B cell (primary cell): ENCODE measurements at regions not wholly inside any gene's neighbourhood (a gene's known extent, or its start where the extent isn't known, plus 50 kb on each side); places are given as distances from the start of the nearest gene placed in this dataset.

Source experiments
- ATAC-seq: fragments of 200-7000 bp; cut with Tn5 transposase; one replicate; pipeline ENCODE4 v1.10.0; 2021; ENCODE audit warnings: low read depth, mild to moderate bottlenecking, moderate number of reproducible peaks, moderate library complexity
- CTCF ChIA-PET: fragments of 350-600 bp; sonication (Branson Sonifier 250); formaldehyde crosslinking; loops from one replicate; lab custom pipeline; 2021; ENCODE audit warnings: antibody characterized with exemption, inconsistent platforms; lab: Charles Lee
- POLR2A ChIA-PET: fragments of 350-600 bp; sonication (Branson Sonifier 250); formaldehyde crosslinking; loops from one replicate; lab custom pipeline; 2021; ENCODE audit warnings: antibody characterized with exemption; lab: Charles Lee
- DNase-seq: peaks from one replicate; pipeline ENCODE4 v3.0.0; 2013
- H2AFZ ChIP-seq: 2 replicates; pipeline ENCODE4 v1.6.1; 2012; ENCODE audit warnings: mild to moderate bottlenecking, low read depth, low read length; ENCODE audit not compliant: insufficient read depth, poor library complexity, severe bottlenecking
- H3K27ac ChIP-seq, 2 donors: 1 replicate in 1 of 2; 2 replicates in 1 of 2; pipeline ENCODE4 v1.5.1; 2012 to 2013; ENCODE audit warnings: low read length in 2 of 2, mild to moderate bottlenecking in 2 of 2, moderate library complexity in 1 of 2
- H3K27me3 ChIP-seq, 4 experiments: fragments of 200-600 bp in 1 of 4; sonication (generic) in 1 of 4; replicated peaks in 1 of 4; 1 replicate in 2 of 4; 2 replicates in 2 of 4; pipeline versions ENCODE4 v1.6.1 to v1.7.0; 2013 to 2016; ENCODE audit warnings: low read length in 3 of 4, mild to moderate bottlenecking in 2 of 4, mixed read lengths in 1 of 4, moderate library complexity in 1 of 4; ENCODE audit not compliant: insufficient read depth in 4 of 4, control insufficient read depth in 3 of 4; ENCODE audit errors: control extremely low read depth in 1 of 4
- H3K36me3 ChIP-seq, 2 experiments: replicated peaks in 1 of 2; 1 replicate in 1 of 2; 2 replicates in 1 of 2; pipeline versions ENCODE4 v1.6.1 to v1.7.1; 2013; ENCODE audit warnings: low read length in 1 of 2; ENCODE audit not compliant: insufficient read depth in 2 of 2, control insufficient read depth in 1 of 2; ENCODE audit errors: control extremely low read depth in 1 of 2, extremely low read depth in 1 of 2
- H3K4me1 ChIP-seq, 2 donors: fragments of 200-600 bp in 1 of 2; sonication (generic) in 1 of 2; 1 replicate in 1 of 2; 2 replicates in 1 of 2; pipeline versions ENCODE4 v1.5.1 to v1.6.1; 2013 to 2017; ENCODE audit warnings: low read length in 2 of 2; ENCODE audit not compliant: control insufficient read depth in 2 of 2, insufficient read depth in 2 of 2
- H3K4me2 ChIP-seq: replicated peaks from 2 replicates; pipeline ENCODE3; 2012; ENCODE audit warnings: mild to moderate bottlenecking, low read depth, low read length; ENCODE audit not compliant: poor library complexity, severe bottlenecking
- H3K4me3 ChIP-seq, 5 experiments: fragments of 200-600 bp in 1 of 5; sonication (generic) in 1 of 5; 1 replicate in 3 of 5; 2 replicates in 2 of 5; pipeline versions ENCODE4 v1.5.1 to v1.7.0; 2011 to 2016; ENCODE audit warnings: low read length in 4 of 5, mild to moderate bottlenecking in 4 of 5, low read depth in 2 of 5, control low read depth in 1 of 5, moderate library complexity in 1 of 5; ENCODE audit not compliant: insufficient read depth in 1 of 5; ENCODE audit errors: control extremely low read depth in 1 of 5, extremely low read depth in 1 of 5
- H3K79me2 ChIP-seq: fragments of 200-600 bp; sonication (generic); one replicate; pipeline ENCODE4 v1.6.0; 2016; ENCODE audit warnings: low read length; ENCODE audit not compliant: control insufficient read depth, insufficient read depth
- H3K9ac ChIP-seq: fragments of 200-600 bp; sonication (generic); 2 replicates; pipeline ENCODE4 v1.6.1; 2017; ENCODE audit warnings: mild to moderate bottlenecking, low read length, moderate library complexity
- H3K9me3 ChIP-seq, 3 donors: one replicate each; pipeline versions ENCODE4 v1.6.1 to v1.7.1; 2013; ENCODE audit warnings: low read length in 2 of 3; ENCODE audit not compliant: control insufficient read depth in 2 of 3, insufficient read depth in 1 of 3; ENCODE audit errors: control extremely low read depth in 1 of 3
- H4K20me1 ChIP-seq: 2 replicates; pipeline ENCODE4 v1.6.0; 2012; ENCODE audit warnings: mild to moderate bottlenecking, low read length; ENCODE audit not compliant: insufficient read depth, control insufficient read depth, poor library complexity, severe bottlenecking
- H3K27ac Mint-ChIP-seq: one replicate; pipeline ENCODE4 v1.8.0; 2021; ENCODE audit warnings: mixed read lengths
- H3K27me3 Mint-ChIP-seq: one replicate; pipeline ENCODE4 v1.8.0; 2021; ENCODE audit warnings: mixed read lengths
- H3K4me1 Mint-ChIP-seq: one replicate; pipeline ENCODE4 v1.8.0; 2021; ENCODE audit warnings: mixed read lengths
- H3K4me3 Mint-ChIP-seq: one replicate; pipeline ENCODE4 v1.8.0; 2021; ENCODE audit warnings: mixed read lengths
- H3K9me3 Mint-ChIP-seq: one replicate; pipeline ENCODE4 v1.8.0; 2022; ENCODE audit warnings: mixed read lengths; ENCODE audit not compliant: insufficient read depth
- CTCF ChIP-seq: fragments of 200-600 bp; IDR thresholded peaks from one replicate; pipeline ENCODE4 v1.8.0; 2022; ENCODE audit warnings: antibody characterized with exemption, mild to moderate bottlenecking
- EZH2 ChIP-seq: IDR thresholded peaks from 2 replicates; pipeline ENCODE4 v1.6.1; 2012; ENCODE audit warnings: borderline replicate concordance, low read depth, mild to moderate bottlenecking, moderate library complexity, low read length; ENCODE audit not compliant: insufficient read depth, poor library complexity, severe bottlenecking
- WGBS: methylation state at CpG from one replicate; pipeline ENCODE4 v1.1.5; 2013; ENCODE audit warnings: missing lambda C conversion rate; ENCODE audit not compliant: insufficient coverage; 5-methylcytosine and 5-hydroxymethylcytosine counted together
- intact Hi-C: fragments of 100-400 bp; cut with micrococcal nuclease; formaldehyde crosslinking; loops from one replicate; pipeline ENCODE4 v1.10.0; 2022

- H3K4me1 ChIP-seq = peaks cover 7 to 8% of the 10 kb centered on the region in 2 donors
- no peaks in the 10 kb centered on the region for H3K79me2 ChIP-seq
- H2AFZ ChIP-seq = no peak overlapping the region
- H3K36me3 ChIP-seq = no peaks in the 10 kb centered on the region
- POLR2A ChIA-PET = no interaction called here
- H3K27me3 Mint-ChIP-seq = peaks cover 8% of the 10 kb centered on the region
- no peak for ATAC-seq
- no peak overlapping the region for H3K4me3 Mint-ChIP-seq
- no peak overlapping the region for H3K4me3 ChIP-seq
- H3K4me2 ChIP-seq = no peak overlapping the region
- CTCF ChIA-PET = no interaction called here
- no peak overlapping the region for H3K9ac ChIP-seq
- no peaks in the 10 kb centered on the region for H3K27me3 ChIP-seq
- H3K4me1 Mint-ChIP-seq = peaks cover 11% of the 10 kb centered on the region
- 86% methylated on average over 3 of the region's 4 CpGs for WGBS
- no peaks in the 10 kb centered on the region for H4K20me1 ChIP-seq
- no peaks in the 10 kb centered on the region for H3K9me3 ChIP-seq
- intact Hi-C loops = no loop called here
- DNase-seq = no peak
- H3K9me3 Mint-ChIP-seq = no peaks in the 10 kb centered on the region
- TF ChIP-seq EZH2 (no peak), CTCF (no peak)
- H3K27ac Mint-ChIP-seq = no peak overlapping the region
- H3K27ac ChIP-seq = no peak overlapping the region
Observed at GRCh38 chr18:10012526-10012925, 98.7 kb downstream of the VAPA start.

GRCh38 chr18:10013621-10014543, 100.1 kb downstream of the VAPA start:
- H3K4me1 Mint-ChIP-seq = peaks cover 11% of the 10 kb centered on the region

More at GRCh38 chr18:10013621-10014543, 100.1 kb downstream of the VAPA start:
- Histone ChIP-seq H3K79me2 (no peaks in the 10 kb centered on the region), H3K36me3 (no peaks in the 10 kb centered on the region), H3K4me1 (peaks cover 7 to 8% of the 10 kb centered on the region in 2 donors), H2AFZ (no peak overlapping the region), H3K9me3 (no peaks in the 10 kb centered on the region), H4K20me1 (no peaks in the 10 kb centered on the region), H3K27me3 (no peaks in the 10 kb centered on the region), H3K4me3 (no peak overlapping the region), H3K4me2 (no peak overlapping the region), H3K27ac (no peak overlapping the region), H3K9ac (no peak overlapping the region)
- 75% methylated on average over 14 of the region's 17 CpGs for whole genome bisulfite sequencing
- ATAC-seq (no peak), DNase-seq (no peak)
- TF ChIP-seq EZH2 (no peak), CTCF (no peak)
- Mint-ChIP-seq H3K27me3 (peaks cover 4% of the 10 kb centered on the region), H3K4me3 (no peak overlapping the region), H3K9me3 (no peaks in the 10 kb centered on the region), H3K27ac (no peak overlapping the region)
- intact Hi-C loops = no loop called here
- POLR2A ChIA-PET = no interaction called here
- CTCF ChIA-PET = no interaction called here
